Lower lobe of right lung (tissue), 2 donors: ENCODE measurements at regions not wholly inside any gene's neighbourhood (a gene's known extent, or its start where the extent isn't known, plus 50 kb on each side); places are given as distances from the start of the nearest gene placed in this dataset.

Experiments used
- ATAC-seq, 2 donors: fragments of 200-7000 bp; cut with Tn5 transposase; one replicate each; pipeline ENCODE4 v1.9.1; 2020 to 2022; ENCODE audit warnings: mild to moderate bottlenecking in 2 of 2, moderate library complexity in 2 of 2
- DNase-seq: peaks from one replicate; pipeline ENCODE4 v3.0.0-alpha.2; 2020
- H3K27ac ChIP-seq: fragments of 200-600 bp; one replicate; pipeline ENCODE4 v1.8.0; 2022
- H3K27me3 ChIP-seq: fragments of 200-600 bp; one replicate; pipeline ENCODE4 v1.8.0; 2022; ENCODE audit warnings: low read depth
- H3K36me3 ChIP-seq: fragments of 200-600 bp; one replicate; pipeline ENCODE4 v1.8.0; 2022; ENCODE audit warnings: mild to moderate bottlenecking
- H3K4me1 ChIP-seq: fragments of 200-600 bp; one replicate; pipeline ENCODE4 v1.8.0; 2022
- H3K4me3 ChIP-seq: fragments of 200-600 bp; one replicate; pipeline ENCODE4 v1.8.0; 2022; ENCODE audit warnings: mild to moderate bottlenecking
- H3K9me3 ChIP-seq: fragments of 200-600 bp; one replicate; pipeline ENCODE4 v1.8.0; 2022
- intact Hi-C: fragments of 100-400 bp; cut with DNase I; formaldehyde crosslinking; loops from one replicate; pipeline ENCODE4 v1.11.0; 2022
- TF ChIP-seq, protein P1 (sequence below): fragments of 200-600 bp; IDR thresholded peaks from one replicate; pipeline ENCODE4 v1.8.0; 2022; ENCODE audit warnings: antibody characterized with exemption, mild to moderate bottlenecking
- donor health status: DM: no; HTN: yes; CAD: no; lungs with severe emphysema.

DNA sequence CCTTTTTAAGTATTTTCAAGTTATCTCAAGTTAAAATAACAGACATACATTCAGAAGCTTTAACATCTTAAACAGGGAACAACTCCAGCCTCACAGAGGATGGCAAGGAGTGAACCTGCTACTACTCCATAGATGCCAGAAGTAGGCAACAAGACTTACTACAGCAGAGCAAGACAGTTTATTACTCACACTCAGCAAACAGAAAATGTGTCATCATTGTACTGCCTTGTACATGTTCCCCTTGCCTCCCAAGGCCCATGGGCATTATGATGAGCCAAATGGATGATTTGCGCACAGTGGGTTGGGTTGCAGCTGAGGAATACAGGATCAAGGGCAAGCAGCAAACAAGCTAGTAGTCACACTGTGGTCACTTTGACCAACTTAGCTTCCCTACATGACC lies 80.6 kb upstream of the VRK2 start:
- no peaks in the 10 kb centered on the region for H3K4me1 ChIP-seq
- no peak overlapping the region for H3K4me3 ChIP-seq
- H3K27me3 ChIP-seq: no peaks in the 10 kb centered on the region
- no peak overlapping the region for H3K27ac ChIP-seq
- H3K36me3 ChIP-seq: no peaks in the 10 kb centered on the region
- ATAC-seq: no peak
- intact Hi-C loops: no loop called here
- DNase-seq: no peak
- no peaks in the 10 kb centered on the region for H3K9me3 ChIP-seq
- TF ChIP-seq, protein P1, sequence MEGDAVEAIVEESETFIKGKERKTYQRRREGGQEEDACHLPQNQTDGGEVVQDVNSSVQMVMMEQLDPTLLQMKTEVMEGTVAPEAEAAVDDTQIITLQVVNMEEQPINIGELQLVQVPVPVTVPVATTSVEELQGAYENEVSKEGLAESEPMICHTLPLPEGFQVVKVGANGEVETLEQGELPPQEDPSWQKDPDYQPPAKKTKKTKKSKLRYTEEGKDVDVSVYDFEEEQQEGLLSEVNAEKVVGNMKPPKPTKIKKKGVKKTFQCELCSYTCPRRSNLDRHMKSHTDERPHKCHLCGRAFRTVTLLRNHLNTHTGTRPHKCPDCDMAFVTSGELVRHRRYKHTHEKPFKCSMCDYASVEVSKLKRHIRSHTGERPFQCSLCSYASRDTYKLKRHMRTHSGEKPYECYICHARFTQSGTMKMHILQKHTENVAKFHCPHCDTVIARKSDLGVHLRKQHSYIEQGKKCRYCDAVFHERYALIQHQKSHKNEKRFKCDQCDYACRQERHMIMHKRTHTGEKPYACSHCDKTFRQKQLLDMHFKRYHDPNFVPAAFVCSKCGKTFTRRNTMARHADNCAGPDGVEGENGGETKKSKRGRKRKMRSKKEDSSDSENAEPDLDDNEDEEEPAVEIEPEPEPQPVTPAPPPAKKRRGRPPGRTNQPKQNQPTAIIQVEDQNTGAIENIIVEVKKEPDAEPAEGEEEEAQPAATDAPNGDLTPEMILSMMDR: no peak

DNA sequence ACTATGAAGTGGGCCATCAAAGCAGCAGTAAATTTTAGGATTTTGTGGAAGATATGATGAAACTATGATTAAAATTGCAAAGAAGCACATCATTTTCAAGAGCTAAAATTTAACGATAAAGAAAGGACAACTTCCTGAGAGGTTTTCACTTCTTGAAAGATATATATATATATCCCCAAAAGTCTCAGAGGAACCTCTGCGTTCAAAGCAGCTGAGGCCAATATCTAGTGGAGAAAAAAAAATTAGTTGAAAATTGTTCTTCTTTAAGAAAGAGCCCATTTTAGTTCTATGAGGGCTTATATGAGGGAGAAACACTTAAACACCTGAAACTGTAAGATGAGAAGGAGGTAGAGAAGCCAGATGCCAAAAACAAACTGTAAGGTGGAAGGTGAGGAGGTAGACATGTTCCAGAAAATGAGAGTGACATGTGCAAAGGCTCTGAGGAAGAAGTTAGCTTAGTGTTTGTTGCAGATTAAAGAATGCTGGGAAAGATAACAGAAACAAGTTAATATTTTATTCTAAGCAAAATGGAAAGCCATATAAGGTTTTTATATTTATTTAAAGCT lies 72.9 kb upstream of the VRK2 start:
- no peaks in the 10 kb centered on the region for H3K9me3 ChIP-seq
- H3K27me3 ChIP-seq: no peaks in the 10 kb centered on the region
- no peaks in the 10 kb centered on the region for H3K4me1 ChIP-seq
- TF ChIP-seq, protein P1: no peak
- ATAC-seq (no peak), DNase-seq (no peak)
- H3K4me3 ChIP-seq: no peak overlapping the region
- intact Hi-C loops: no loop called here
- no peak overlapping the region for H3K27ac ChIP-seq
- no peaks in the 10 kb centered on the region for H3K36me3 ChIP-seq

DNA sequence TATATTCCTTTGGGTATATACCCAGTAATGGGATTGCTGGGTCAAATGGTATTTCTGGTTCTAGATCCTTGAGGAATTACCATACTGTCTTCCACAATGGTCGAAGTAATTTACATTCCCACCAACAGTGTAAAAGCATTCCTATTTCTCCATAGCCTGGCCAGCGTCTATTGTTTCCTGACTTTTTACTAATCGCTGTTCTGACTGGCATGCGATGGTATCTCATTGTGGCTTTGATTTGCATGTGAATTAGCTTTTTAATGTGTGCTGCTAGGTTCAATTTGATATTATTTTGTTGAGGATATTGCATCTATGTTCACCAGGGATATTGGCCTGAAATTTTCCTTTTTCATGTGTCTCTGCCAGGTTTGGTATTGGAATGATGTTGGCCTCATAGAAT lies 67.4 kb upstream of the VRK2 start:
- ATAC-seq (no peak), DNase-seq (no peak)
- intact Hi-C loops: no loop called here
- no peaks in the 10 kb centered on the region for H3K4me1 ChIP-seq
- H3K4me3 ChIP-seq: no peak overlapping the region
- H3K27ac ChIP-seq: no peak overlapping the region
- no peaks in the 10 kb centered on the region for H3K36me3 ChIP-seq
- no peaks in the 10 kb centered on the region for H3K27me3 ChIP-seq
- TF ChIP-seq, protein P1: no peak
- H3K9me3 ChIP-seq: no peaks in the 10 kb centered on the region

DNA sequence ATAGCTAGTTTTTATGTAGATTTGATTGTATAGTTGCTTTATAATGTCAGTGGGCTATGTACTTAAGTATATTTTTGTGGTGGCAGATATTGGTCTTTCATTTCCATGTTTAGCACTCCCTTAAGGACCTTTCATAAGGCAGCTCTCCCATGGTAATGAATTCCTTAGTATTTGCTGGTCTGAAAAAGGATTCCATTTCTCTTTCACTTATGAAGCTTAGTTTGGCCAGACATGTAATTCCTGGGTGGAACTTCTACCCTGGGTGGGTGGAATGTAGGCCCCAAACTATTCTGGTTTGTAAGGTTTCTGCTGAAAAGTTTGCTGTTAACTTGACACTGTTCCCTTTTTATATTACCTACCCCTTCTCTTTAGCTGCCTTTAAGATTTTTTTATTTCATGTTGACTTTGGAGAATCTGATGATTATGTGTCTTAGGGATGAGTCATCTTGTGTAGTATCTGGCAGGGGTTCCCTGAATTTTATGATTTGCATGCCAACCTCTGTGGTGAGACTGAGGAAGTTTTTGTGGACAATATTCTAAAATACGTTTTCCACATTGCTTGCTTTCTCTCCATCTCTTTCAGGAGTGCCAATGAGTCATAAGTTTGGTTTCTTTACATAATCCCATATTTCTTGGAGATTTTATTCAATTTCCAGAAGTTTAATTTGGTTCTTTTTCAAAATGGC lies 65.4 kb upstream of the VRK2 start:
- TF ChIP-seq, protein P1: no peak
- intact Hi-C loops: no loop called here
- Histone ChIP-seq H3K9me3 (no peaks in the 10 kb centered on the region), H3K4me1 (no peaks in the 10 kb centered on the region), H3K36me3 (no peaks in the 10 kb centered on the region), H3K27ac (no peak overlapping the region), H3K27me3 (no peaks in the 10 kb centered on the region), H3K4me3 (no peak overlapping the region)
- ATAC-seq (no peak), DNase-seq (no peak)

DNA sequence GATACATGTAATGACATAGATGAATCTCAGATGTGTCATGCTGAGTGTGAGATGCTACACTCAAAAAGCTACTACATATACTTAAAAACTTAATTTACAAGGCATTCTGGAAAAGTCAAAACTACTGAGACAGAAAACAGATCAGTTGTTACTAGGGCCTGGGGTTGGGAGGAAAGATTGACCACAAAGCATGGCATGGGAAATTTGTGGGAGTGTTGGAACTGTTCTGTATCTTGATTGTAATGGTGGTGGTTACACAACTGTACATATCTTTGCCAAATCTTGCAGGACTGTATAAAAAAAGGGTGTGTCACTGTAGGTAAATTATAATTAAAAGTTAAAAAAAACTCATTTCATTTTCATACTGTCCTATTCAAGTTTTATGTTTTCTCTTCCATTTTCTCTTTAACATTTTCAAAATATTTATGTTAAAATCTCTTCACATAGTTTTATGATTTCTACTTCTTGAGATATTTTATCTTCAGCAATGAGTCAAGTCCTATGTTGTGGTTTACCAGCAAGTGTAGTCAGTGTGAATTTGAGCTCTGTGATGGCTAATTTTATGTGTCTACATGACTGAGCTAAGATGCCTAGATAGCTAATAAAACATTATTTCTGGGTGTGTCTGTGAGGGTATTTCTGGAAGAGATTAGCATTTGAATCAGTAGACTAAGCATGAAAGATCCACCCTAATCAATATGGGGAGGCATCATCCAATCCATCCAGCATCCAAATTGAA lies 58.6 kb upstream of the VRK2 start:
- intact Hi-C loops: no loop called here
- H3K36me3 ChIP-seq: no peaks in the 10 kb centered on the region

More for the DNA sequence above, 58.6 kb upstream of the VRK2 start:
- H3K27me3 ChIP-seq: no peaks in the 10 kb centered on the region
- no peak overlapping the region for H3K4me3 ChIP-seq
- TF ChIP-seq, protein P1: no peak
- H3K27ac ChIP-seq: no peak overlapping the region
- no peaks in the 10 kb centered on the region for H3K4me1 ChIP-seq
- DNase-seq (no peak), ATAC-seq (no peak)
- H3K9me3 ChIP-seq: no peaks in the 10 kb centered on the region
